HG03175 (cell line): ENCODE measurements at regions not wholly inside any gene's neighbourhood (a gene's known extent, or its start where the extent isn't known, plus 50 kb on each side); places are given as distances from the start of the nearest gene placed in this dataset.
"Not testable (repeated sequence)": the region's sequence is repeated elsewhere in the genome, so short reads cannot be mapped to it uniquely, and the experiment has no call there.

Experiments
- ATAC-seq: cut with Tn5 transposase; IDR thresholded peaks from one replicate; pipeline ENCODE4 v1.9.1; 2021; ENCODE audit warnings: mild to moderate bottlenecking, moderate library complexity; ENCODE audit not compliant: unreplicated experiment

DNA sequence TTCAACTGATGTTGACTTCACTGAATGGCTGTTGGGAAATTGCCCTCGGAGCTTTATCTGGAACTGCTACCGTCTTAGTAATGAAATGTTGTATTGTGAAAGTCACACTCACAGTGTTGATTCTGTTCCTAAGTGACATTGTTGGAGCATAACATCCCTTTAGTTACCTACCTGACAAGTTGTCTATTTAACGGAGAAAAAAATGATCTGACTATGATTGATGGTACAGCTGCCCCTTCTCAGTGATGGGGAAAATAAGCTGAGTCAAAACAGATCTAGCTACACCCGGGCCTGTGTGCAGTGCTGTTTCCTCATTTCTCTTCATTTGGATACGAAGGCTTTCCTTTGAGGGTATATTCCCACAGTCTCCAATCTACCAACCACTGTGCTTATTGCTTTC, 472.3 kb upstream of the BRINP3 start:
- ATAC-seq, result no peak

GRCh38 chr1:190957565-190957964, 479.9 kb upstream of the BRINP3 start:
- no peak for ATAC-seq

DNA sequence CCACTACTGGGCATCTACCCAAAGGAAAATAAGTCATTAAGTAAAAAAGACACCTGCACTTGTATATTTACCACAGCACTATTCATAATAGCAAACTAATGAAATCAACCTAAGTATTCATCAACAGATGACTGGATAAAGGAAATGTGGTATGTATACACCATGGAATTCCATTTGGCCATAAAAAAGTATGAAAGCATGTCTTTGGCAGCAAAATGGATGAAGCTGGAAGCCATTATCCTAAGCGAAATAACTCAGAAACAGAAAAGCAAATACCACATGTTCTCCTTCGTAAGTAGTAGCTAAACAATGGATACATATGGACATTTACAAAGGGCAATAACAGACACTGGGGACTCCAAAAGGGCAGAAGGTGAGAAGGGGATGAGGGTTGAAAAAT, 485.7 kb upstream of the BRINP3 start:
- ATAC-seq, result no peak

- no peak for ATAC-seq
Measured at GRCh38 chr1:190975827-190976226, 498.2 kb upstream of the BRINP3 start.

DNA sequence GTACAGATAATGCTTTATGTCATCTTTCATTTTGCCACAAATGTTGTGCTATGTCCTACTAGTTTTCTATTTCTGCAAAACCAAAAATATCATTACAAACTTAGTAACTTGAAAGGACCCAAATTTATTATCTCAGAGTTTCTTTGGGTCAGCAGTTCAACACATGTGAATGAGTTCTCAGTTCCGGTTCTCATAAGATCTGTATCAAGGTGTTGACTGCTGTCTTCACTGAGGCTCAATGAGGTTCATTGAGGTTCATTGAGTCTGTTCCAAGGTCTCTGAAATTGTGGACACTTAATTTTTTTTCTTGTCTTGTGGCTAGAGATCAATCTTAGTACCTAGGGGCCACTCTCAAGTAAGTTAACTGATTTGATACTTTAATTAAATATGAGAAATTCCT, 525.1 kb upstream of the BRINP3 start:
- ATAC-seq, result no peak

GRCh38 chr1:191016765-191017164, 539.1 kb upstream of the BRINP3 start:
- no peak for ATAC-seq

DNA sequence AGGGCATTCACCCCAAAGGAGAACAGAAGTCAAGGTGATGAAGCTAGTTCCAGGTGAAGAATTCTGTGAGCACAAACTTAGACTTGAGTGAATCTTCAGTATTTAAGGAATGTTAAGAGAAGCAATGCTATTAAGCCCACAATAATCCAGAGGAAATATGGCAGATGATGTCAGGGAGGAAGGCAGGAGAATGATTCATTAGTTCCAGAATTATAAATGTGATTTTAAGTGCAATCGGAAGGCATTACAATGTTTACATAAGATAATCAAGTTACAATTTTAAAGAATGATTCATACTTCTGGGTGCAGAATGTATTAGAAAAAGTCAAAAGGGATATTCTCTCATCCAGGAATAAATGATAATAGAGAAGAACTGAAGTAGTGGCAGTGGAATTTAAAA, 545.2 kb upstream of the BRINP3 start:
- no peak for ATAC-seq

DNA sequence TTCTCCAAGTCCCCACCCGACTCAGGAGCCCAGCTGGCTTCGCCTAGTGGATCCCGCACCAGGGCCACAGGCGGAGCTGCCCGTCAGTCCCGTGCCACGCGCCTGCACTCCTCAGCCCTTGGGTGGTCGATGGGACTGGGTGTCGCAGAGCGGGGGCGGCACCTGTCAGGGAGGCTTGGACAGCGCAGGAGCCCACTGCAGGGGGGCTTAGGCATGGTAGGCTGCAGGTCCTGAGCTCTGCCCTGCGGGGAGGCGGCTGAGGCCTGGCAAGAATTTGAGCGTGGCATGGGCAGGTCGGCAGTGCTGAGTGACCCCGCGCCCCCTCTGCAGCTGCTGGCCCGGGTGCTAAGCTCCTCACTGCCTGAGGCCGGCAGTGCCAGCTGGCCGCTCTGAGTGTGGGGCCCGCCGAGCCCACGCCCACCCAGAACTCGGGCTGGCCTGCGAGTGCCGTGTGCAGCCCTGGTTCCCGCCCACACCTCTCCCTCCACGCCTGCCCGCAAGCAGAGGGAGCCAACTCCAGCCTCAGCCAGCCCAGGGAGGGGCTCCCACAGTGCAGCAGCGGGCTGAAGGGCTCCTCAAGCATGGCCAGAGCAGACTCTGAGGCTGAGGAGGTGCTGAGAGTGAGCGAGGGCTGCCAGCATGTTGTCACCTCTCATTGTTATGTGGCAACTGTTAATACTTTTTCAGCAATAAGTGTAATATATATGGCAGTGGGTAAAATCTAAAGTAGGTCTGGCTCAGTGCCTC, 548.4 kb upstream of the BRINP3 start:
- ATAC-seq, result no peak

DNA sequence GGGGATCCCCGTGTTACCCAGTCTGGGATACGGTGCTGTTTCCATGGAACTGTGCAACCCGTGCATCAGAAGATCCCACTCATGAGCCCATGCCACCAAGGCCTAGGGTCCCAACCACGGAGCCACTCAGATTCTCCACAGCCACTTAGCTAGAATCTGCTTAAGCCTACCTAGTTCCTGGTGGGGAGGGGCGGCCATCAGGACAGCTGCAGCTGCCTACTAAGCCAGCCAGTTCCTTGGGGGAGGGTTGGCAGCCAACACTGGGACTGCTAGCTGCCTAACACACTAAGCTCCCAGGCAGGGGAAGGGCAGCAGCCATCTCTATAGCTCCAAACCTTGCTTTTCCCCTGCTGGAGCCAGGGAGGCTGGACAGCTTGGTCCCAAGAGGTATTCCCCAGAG, 549.2 kb upstream of the BRINP3 start:
- no peak for ATAC-seq

GRCh38 chr1:191034132-191034531, 556.5 kb upstream of the BRINP3 start:
- no peak for ATAC-seq

GRCh38 chr1:191043066-191043465, 565.4 kb upstream of the BRINP3 start:
- no peak for ATAC-seq

GRCh38 chr1:191049781-191050180, 572.1 kb upstream of the BRINP3 start:
- ATAC-seq, result no peak

GRCh38 chr1:191052888-191053287, 575.2 kb upstream of the BRINP3 start:
- no peak for ATAC-seq

DNA sequence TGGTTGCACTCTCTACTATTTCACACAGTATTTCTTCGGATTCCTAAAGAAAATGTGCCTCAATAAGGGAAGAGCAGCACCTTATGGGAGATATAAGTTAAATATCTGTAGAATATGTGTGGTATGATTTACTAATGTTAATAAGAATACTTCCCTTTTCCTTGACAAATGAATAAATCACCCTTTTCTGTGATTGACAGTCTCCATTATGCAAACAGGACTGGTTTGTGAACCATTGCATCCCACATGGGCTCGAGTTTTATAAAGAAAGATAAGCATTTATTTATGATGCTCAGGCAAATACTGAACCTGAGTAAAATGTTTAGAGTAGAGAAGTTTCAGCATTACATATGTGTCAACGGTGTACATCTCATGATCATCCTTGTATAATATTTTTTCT, 587.7 kb upstream of the BRINP3 start:
- no peak for ATAC-seq

DNA sequence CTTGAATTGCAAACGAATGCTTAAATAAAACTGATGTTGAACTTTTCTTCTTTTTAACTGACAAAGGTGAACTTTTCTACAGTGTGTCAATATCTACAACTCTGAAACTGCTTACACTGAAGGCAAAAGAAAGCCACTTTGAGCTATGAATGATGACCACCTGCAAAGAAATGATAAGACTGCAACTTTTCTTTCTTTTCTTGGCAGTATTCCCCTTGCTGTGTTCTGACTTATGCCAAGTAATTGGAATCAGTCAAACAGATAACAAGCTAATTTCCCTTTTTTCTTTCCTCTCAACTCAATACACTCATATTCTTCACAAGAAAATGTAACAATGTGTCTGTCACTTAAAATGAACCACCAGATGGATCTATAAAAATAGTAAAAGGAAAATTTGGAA, 588.1 kb upstream of the BRINP3 start:
- no peak for ATAC-seq

DNA sequence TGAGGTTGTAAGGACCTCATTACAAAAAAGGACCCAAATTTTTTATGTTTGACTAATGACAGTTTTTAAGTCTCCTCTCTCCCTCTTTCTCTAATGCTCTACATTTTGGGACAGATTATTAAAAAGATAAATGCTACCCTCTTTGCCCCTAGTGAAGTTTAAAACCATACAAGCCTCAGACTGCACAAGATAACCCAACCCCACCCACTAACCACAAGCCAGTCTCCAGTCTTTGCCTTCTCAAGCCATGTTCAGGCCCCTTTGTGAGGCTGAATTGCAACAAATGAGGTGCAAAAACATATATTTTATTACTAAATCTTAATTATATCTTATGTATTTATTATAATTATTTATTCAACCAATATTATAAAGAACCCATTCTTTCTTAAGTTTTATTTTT, 597.2 kb upstream of the BRINP3 start:
- ATAC-seq, result no peak

DNA sequence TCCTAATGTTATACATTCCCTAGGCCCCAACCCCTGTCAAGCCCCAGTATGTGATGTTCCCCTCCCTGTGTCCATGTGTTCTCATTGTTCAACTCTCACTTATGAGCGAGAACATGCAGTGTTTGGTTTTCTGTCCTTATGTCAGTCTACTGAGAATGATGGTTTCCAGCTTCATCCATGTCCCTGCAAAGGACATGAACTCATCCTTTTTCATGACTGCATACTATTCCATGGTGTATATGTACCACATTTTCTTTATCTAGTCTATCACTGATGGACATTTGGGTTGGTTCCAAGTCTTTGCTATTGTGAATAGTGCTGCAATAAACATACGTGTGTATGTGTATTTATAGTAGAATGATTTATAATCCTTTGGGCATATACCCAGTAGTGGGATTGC, 605.4 kb upstream of the BRINP3 start:
- ATAC-seq, result not testable (repeated sequence)

DNA sequence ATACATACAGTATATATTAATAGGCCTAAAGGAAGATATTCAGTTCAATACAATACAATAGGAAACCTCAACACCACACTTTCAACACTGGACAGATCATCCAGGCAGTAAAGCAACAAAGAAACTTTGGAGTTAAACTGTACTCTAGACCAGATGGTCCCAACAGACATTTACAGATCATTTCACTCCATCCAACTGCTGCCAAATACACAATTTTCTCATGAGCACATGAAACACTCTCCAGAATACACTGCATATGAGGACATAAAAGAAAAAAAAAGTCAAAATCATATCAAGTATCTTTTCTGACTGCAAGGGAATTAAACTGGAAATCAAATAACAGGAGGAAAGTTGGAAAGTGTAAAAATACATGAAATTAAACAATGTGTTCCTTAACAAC, 607.5 kb upstream of the BRINP3 start:
- ATAC-seq, result no peak

DNA sequence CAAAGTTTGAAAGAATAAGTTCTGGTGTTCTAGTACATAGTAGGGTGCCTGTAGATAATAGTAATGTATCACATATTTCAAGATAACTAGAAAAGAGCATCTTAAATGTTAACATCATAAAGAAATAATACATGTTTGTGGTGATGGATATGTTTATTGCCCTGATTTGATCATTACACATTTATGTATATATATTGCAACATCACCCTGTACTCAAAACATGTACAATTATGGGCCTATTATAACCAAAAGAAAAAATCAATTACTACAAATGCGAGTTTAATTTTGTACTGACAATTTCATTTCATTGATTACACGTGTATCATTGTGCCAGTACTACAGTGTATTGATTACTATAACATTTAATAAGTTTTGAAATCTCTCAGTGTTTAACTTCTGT, 609.2 kb upstream of the BRINP3 start:
- no peak for ATAC-seq

GRCh38 chr1:191096405-191096804, 618.7 kb upstream of the BRINP3 start:
- ATAC-seq, result no peak

- ATAC-seq, result no peak
Measured at GRCh38 chr1:191099696-191100095, 622.0 kb upstream of the BRINP3 start.

DNA sequence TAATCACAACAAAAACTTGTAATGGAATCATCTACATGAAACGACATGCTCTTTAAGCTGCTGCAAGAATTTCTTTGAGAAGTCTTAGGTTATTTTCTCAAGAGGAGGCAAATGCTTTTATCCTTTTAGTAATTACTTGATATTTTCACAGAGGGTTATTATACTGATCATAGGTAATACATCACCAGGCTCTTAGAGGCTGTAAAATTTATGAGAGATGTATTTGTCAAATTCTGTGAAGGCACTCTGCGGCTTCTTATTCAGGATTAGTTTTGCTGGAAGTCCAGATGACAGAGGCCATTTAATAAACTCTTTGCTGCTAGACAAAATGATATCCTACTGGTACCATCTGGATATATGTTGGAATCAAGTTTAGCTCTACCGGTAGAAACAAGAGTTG, 624.3 kb upstream of the BRINP3 start:
- ATAC-seq, result no peak

DNA sequence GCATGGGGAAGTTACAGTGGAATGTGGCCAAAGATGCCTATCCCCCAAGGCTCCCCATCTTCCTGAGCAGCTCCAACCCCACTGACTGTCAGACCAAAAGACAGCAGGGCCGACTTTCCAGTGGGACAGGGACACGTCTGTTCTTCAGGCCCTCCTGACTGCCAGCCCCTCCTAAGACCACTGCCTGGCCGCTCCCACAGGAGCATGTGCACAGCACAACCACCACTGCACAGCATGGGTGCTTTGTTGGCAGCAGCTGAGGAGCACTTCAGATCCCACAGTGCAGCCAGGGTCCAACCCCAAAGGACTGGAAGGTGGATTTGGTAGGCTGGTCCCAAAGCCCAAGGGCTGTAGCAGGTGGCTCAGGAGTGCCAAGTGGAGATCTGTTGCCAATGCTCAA, 648.3 kb upstream of the BRINP3 start:
- ATAC-seq, result no peak
